Right lobe of liver (tissue), 4 donors: ENCODE measurements at regions not wholly inside any gene's neighbourhood (a gene's known extent, or its start where the extent isn't known, plus 50 kb on each side); places are given as distances from the start of the nearest gene placed in this dataset.
"Not testable (repeated sequence)": the region's sequence is repeated elsewhere in the genome, so short reads cannot be mapped to it uniquely, and the experiment has no call there.

ENCODE experiments used
- CTCF ChIP-seq, 4 donors: fragments of 200-600 bp in 3 of 4; fragments of 450-650 bp in 1 of 4; IDR thresholded peaks; one replicate each; pipeline versions ENCODE4 v1.5.1 to v1.8.0; 2016 to 2022; ENCODE audit warnings: antibody characterized with exemption in 4 of 4, mild to moderate bottlenecking in 2 of 4
- POLR2A ChIP-seq: fragments of 450-650 bp; IDR thresholded peaks from one replicate; pipeline ENCODE4 v1.6.1; 2017; ENCODE audit warnings: antibody characterized with exemption, mild to moderate bottlenecking
- donor health status: DM: no; HTN: no; CAD: no.
- donor health status: DM: no; HTN: no; CAD: no.
- donor health status: DM: no; HTN: yes; CAD: no.

- not testable (repeated sequence) for TF ChIP-seq CTCF (IDR thresholded peaks at IDR 0.05); POLR2A
Measured at GRCh38 chr20:40269274-40269673, 419.8 kb downstream of the MAFB start.
